ENCODE measurements at regions not wholly inside any gene's neighbourhood (a gene's known extent, or its start where the extent isn't known, plus 50 kb on each side); places are given as distances from the start of the nearest gene placed in this dataset.

- intact Hi-C loops (cut with DNase I; ENCODE audit: low total_unique reads): no loop called here
- TF ChIP-seq POLR2AphosphoS5 (IDR thresholded peaks at IDR 0.05) (no peak), POLR2A (IDR thresholded peaks at IDR 0.05) (no peak), CTCF (IDR thresholded peaks at IDR 0.05) (no peak), EP300 (IDR thresholded peaks at IDR 0.05) (no peak)
- H3K27ac ChIP-seq: no peak overlapping the region
- H3K9me3 ChIP-seq: no peaks in the 10 kb centered on the region
- no peak for DNase-seq
- 70 to 81% (median 74%) methylated on average over 19 to 22 of the region's 22 CpGs for WGBS, 5 donors
- no peak overlapping the region for H3K4me3 ChIP-seq
- H3K36me3 ChIP-seq: no peaks in the 10 kb centered on the region
- peaks cover 0 to 36% (median 0%) of the 10 kb centered on the region in 3 donors for H3K27me3 ChIP-seq
- H3K4me1 ChIP-seq: no peaks in the 10 kb centered on the region
Observed at GRCh38 chr5:179439181-179439985, 94.1 kb upstream of the ADAMTS2 start.

- H3K36me3 ChIP-seq: no peaks in the 10 kb centered on the region
Observed at GRCh38 chr5:179438461-179438860, 93.2 kb upstream of the ADAMTS2 start.

GRCh38 chr5:179438011-179438441, 92.8 kb upstream of the ADAMTS2 start:
- peak in 1 of 2 donors; percentile 57 for DNase-seq
- WGBS, 5 donors: 16 to 50% (median 39%) methylated on average over 4 to 15 of the region's 15 CpGs
- intact Hi-C loops (cut with DNase I; ENCODE audit: low total_unique reads): no loop called here
- peaks cover 0 to 2% (median under 1%) of the 10 kb centered on the region in 4 donors for H3K9me3 ChIP-seq
- no peaks in the 10 kb centered on the region for H3K4me1 ChIP-seq
- no peak overlapping the region for H3K4me3 ChIP-seq
- TF ChIP-seq CTCF (IDR thresholded peaks at IDR 0.05) (no peak), POLR2A (IDR thresholded peaks at IDR 0.05) (no peak), POLR2AphosphoS5 (IDR thresholded peaks at IDR 0.05) (no peak), EP300 (IDR thresholded peaks at IDR 0.05) (no peak)
- no peak overlapping the region for H3K27ac ChIP-seq
- H3K27me3 ChIP-seq: peaks cover 0 to 36% (median 0%) of the 10 kb centered on the region in 3 donors
- H3K36me3 ChIP-seq: no peaks in the 10 kb centered on the region

More at GRCh38 chr5:179438461-179438860, 93.2 kb upstream of the ADAMTS2 start:
- TF ChIP-seq POLR2AphosphoS5 (IDR thresholded peaks at IDR 0.05) (no peak), EP300 (IDR thresholded peaks at IDR 0.05) (no peak), POLR2A (IDR thresholded peaks at IDR 0.05) (no peak), CTCF (IDR thresholded peaks at IDR 0.05) (no peak)
- Histone ChIP-seq H3K4me1 (no peaks in the 10 kb centered on the region), H3K4me3 (no peak overlapping the region), H3K27ac (no peak overlapping the region), H3K9me3 (no peaks in the 10 kb centered on the region), H3K27me3 (peaks cover 0 to 36% (median 0%) of the 10 kb centered on the region in 3 donors)
- intact Hi-C loops (cut with DNase I; ENCODE audit: low total_unique reads): no loop called here
- DNase-seq: no peak
- 71 to 80% (median 75%) methylated on average over 8 to 11 of the region's 11 CpGs for WGBS, 5 donors

- H3K4me3 ChIP-seq: no peak overlapping the region
- intact Hi-C loops (cut with DNase I; ENCODE audit: low total_unique reads): no loop called here
- no peak for TF ChIP-seq EP300 (IDR thresholded peaks at IDR 0.05)
- no peak for TF ChIP-seq CTCF (IDR thresholded peaks at IDR 0.05)
- no peak for TF ChIP-seq POLR2A (IDR thresholded peaks at IDR 0.05)
- TF ChIP-seq POLR2AphosphoS5 (IDR thresholded peaks at IDR 0.05): no peak
- peaks cover 0 to 36% (median 0%) of the 10 kb centered on the region in 3 donors for H3K27me3 ChIP-seq
- no peak overlapping the region for H3K27ac ChIP-seq
- WGBS, 5 donors: 64 to 74% (median 73%) methylated on average over 13 to 23 of the region's 23 CpGs
- no peak for DNase-seq
- H3K36me3 ChIP-seq: no peaks in the 10 kb centered on the region
- no peaks in the 10 kb centered on the region for H3K4me1 ChIP-seq
- peaks cover 0 to 7% (median 3%) of the 10 kb centered on the region in 4 donors for H3K9me3 ChIP-seq
Observed at GRCh38 chr5:179437341-179438001, 92.2 kb upstream of the ADAMTS2 start.

All from stomach (tissue), 8 donors.